ENCODE measurements at regions not wholly inside any gene's neighbourhood (a gene's known extent, or its start where the extent isn't known, plus 50 kb on each side); places are given as distances from the start of the nearest gene placed in this dataset.

DNA sequence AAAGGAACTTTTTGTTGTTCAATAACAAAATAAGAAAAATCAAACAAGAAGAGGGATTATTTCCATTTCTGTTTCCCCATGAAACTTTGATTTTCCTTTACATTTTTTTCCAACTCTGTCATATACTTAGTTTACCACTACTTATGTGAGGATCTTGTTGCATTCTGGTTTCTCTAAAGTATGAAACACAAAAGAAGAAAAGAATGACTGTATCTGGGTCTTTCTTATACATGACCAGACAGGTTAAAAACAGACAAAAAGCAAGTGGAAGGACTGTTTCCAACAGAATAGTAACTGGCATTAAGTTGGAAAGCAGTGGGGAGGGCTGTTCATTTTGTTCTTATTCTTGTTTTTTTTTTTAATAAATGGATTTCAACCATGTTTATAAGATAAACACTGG is 1207.8 kb upstream of the FAM98A start:
- TF ChIP-seq AFF4 (CRISPR knock-in tag; IDR thresholded peaks at IDR 0.05; ENCODE audit: borderline replicate concordance) (no peak), TP53 (CRISPR knock-in tag; IDR thresholded peaks at IDR 0.05) (no peak), EMX1 (CRISPR knock-in tag; IDR thresholded peaks at IDR 0.05) (no peak), CTCF (IDR thresholded peaks at IDR 0.05) (no peak), MAX (CRISPR knock-in tag; IDR thresholded peaks at IDR 0.05) (no peak), CBFB (CRISPR knock-in tag; IDR thresholded peaks at IDR 0.05; ENCODE audit: low read depth) (no peak), SP1 (CRISPR knock-in tag; conservative IDR thresholded peaks at IDR 0.05) (no peak), ZNF532 (CRISPR knock-in tag; IDR thresholded peaks at IDR 0.05; ENCODE audit: borderline replicate concordance) (no peak), RELA (CRISPR knock-in tag; IDR thresholded peaks at IDR 0.05; ENCODE audit: borderline replicate concordance) (no peak)
- TF ChIP-seq, protein P1, sequence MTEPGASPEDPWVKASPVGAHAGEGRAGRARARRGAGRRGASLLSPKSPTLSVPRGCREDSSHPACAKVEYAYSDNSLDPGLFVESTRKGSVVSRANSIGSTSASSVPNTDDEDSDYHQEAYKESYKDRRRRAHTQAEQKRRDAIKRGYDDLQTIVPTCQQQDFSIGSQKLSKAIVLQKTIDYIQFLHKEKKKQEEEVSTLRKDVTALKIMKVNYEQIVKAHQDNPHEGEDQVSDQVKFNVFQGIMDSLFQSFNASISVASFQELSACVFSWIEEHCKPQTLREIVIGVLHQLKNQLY (CRISPR knock-in tag; IDR thresholded peaks at IDR 0.05), result no peak
- TF ChIP-seq, protein P2, sequence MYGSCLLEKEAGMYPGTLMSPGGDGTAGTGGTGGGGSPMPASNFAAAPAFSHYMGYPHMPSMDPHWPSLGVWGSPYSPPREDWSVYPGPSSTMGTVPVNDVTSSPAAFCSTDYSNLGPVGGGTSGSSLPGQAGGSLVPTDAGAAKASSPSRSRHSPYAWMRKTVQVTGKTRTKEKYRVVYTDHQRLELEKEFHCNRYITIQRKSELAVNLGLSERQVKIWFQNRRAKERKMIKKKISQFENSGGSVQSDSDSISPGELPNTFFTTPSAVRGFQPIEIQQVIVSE (CRISPR knock-in tag; IDR thresholded peaks at IDR 0.05; ENCODE audit: borderline replicate concordance), result no peak
- TF ChIP-seq, protein P3, sequence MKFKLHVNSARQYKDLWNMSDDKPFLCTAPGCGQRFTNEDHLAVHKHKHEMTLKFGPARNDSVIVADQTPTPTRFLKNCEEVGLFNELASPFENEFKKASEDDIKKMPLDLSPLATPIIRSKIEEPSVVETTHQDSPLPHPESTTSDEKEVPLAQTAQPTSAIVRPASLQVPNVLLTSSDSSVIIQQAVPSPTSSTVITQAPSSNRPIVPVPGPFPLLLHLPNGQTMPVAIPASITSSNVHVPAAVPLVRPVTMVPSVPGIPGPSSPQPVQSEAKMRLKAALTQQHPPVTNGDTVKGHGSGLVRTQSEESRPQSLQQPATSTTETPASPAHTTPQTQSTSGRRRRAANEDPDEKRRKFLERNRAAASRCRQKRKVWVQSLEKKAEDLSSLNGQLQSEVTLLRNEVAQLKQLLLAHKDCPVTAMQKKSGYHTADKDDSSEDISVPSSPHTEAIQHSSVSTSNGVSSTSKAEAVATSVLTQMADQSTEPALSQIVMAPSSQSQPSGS (CRISPR knock-in tag; IDR thresholded peaks at IDR 0.05; ENCODE audit: borderline replicate concordance, low read depth), result no peak

Data from WTC11 (cell line).